ENCODE measurements at regions not wholly inside any gene's neighbourhood (a gene's known extent, or its start where the extent isn't known, plus 50 kb on each side); places are given as distances from the start of the nearest gene placed in this dataset.

DNA sequence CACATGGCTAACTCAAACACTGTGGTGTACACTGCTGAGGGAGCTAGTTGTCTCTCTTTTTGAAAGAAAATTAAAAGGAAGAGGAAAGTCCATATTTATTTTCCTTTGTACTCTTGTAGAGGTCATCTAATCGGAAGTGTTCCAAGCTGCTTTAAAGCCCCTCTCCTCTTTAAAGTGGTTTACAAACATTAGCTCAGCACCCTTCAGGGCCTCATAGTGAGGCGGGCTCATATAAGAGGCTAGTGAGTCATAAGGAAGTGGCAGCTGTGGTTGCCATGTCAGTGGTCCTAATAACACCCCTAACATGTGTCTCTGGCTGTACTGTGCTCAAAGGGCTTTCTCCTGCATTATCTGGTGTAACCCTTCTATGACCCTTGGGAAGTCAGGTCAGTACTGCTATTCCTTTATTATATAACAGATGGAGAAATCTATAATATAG, 104.4 kb upstream of the SERBP1 start:
- ChIA-PET CTCF (interaction anchor here (0.5 to 8.6 kb wide), 37 partner anchors 9 to 1279 kb away, joined by 3 to 159 read pairs (median 4); no protein-coding TSS in a partner anchor), POLR2A (interaction anchor here (1.0 to 2.5 kb wide), 2 partner anchors 150 to 227 kb away, joined by 4 to 13 read pairs; partner anchors contain the start of gene GADD45A)

DNA sequence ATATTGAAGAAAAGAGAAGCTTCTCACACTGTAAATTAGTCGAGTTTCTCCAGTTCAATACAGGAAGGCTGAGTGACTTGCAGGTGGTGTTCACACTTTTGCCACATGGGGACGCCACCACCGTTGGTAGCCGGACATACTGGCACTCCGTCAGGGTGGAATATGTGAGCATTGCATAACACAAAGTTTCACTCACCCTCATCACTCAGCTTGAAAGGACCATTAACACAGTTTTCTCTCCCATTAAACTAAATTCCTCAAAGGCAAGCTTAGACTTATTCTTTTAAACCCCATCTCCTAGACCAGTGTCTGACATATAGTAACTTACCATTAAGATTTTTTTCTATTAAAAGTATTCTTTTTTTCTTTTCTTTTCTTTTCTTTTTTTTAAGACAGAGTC, 105.3 kb upstream of the SERBP1 start:
- ChIA-PET CTCF (interaction anchor here (0.5 to 8.6 kb wide), 51 partner anchors 9 to 617 kb away, joined by 3 to 159 read pairs (median 4); no protein-coding TSS in a partner anchor), POLR2A (interaction anchor here (1.0 to 2.5 kb wide), 2 partner anchors 150 to 226 kb away, joined by 4 to 13 read pairs; partner anchors contain the start of gene GADD45A)
- Histone ChIP-seq H3K4me3 (ENCODE audit: low read depth, low read length) (no peak overlapping the region), H3K9me3 (ENCODE audit: control insufficient read depth, insufficient read depth, low read depth, low read length) (no peaks in the 10 kb centered on the region), H3K27ac (ENCODE audit: extremely low read depth, low read depth, low read length) (no peak overlapping the region), H3K4me1 (ENCODE audit: control insufficient read depth, insufficient read depth, low read length) (no peaks in the 10 kb centered on the region), H3K36me3 (ENCODE audit: control insufficient read depth in 2 of 2, insufficient read depth in 1 of 2, low read length in 2 of 2) (no peaks in the 10 kb centered on the region)
- TF ChIP-seq ZNF654 (tag by site-specific recombination; IDR thresholded peaks at IDR 0.05; ENCODE audit: low read depth) (peak; percentile 96), PRDM1 (tag by site-specific recombination; IDR thresholded peaks at IDR 0.05) (peak; percentile 83), ZNF202 (tag by site-specific recombination; IDR thresholded peaks at IDR 0.05; ENCODE audit: borderline replicate concordance) (no peak), ZNF366 (tag by site-specific recombination; conservative IDR thresholded peaks at IDR 0.05) (0 out of 2 replicates have a peak, but pooled peaks have one; percentile 10), SP7 (tag by site-specific recombination; IDR thresholded peaks at IDR 0.05) (peak; percentile 43; the same call in 1 of the 2 replicates), ELK4 (IDR thresholded peaks at IDR 0.05; ENCODE audit: borderline replicate concordance, low read depth, low read length) (no peak)
- TF ChIP-seq, protein P1, sequence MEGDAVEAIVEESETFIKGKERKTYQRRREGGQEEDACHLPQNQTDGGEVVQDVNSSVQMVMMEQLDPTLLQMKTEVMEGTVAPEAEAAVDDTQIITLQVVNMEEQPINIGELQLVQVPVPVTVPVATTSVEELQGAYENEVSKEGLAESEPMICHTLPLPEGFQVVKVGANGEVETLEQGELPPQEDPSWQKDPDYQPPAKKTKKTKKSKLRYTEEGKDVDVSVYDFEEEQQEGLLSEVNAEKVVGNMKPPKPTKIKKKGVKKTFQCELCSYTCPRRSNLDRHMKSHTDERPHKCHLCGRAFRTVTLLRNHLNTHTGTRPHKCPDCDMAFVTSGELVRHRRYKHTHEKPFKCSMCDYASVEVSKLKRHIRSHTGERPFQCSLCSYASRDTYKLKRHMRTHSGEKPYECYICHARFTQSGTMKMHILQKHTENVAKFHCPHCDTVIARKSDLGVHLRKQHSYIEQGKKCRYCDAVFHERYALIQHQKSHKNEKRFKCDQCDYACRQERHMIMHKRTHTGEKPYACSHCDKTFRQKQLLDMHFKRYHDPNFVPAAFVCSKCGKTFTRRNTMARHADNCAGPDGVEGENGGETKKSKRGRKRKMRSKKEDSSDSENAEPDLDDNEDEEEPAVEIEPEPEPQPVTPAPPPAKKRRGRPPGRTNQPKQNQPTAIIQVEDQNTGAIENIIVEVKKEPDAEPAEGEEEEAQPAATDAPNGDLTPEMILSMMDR (tag by site-specific recombination; IDR thresholded peaks at IDR 0.05) = peak; percentile 83

More for the DNA sequence above, 104.4 kb upstream of the SERBP1 start:
- Histone ChIP-seq H3K27ac (ENCODE audit: extremely low read depth, low read depth, low read length) (no peak overlapping the region), H3K36me3 (ENCODE audit: control insufficient read depth in 2 of 2, insufficient read depth in 1 of 2, low read length in 2 of 2) (no peaks in the 10 kb centered on the region), H3K4me1 (ENCODE audit: control insufficient read depth, insufficient read depth, low read length) (no peaks in the 10 kb centered on the region), H3K4me3 (ENCODE audit: low read depth, low read length) (no peak overlapping the region), H3K9me3 (ENCODE audit: control insufficient read depth, insufficient read depth, low read depth, low read length) (no peaks in the 10 kb centered on the region)
- TF ChIP-seq, protein P2, sequence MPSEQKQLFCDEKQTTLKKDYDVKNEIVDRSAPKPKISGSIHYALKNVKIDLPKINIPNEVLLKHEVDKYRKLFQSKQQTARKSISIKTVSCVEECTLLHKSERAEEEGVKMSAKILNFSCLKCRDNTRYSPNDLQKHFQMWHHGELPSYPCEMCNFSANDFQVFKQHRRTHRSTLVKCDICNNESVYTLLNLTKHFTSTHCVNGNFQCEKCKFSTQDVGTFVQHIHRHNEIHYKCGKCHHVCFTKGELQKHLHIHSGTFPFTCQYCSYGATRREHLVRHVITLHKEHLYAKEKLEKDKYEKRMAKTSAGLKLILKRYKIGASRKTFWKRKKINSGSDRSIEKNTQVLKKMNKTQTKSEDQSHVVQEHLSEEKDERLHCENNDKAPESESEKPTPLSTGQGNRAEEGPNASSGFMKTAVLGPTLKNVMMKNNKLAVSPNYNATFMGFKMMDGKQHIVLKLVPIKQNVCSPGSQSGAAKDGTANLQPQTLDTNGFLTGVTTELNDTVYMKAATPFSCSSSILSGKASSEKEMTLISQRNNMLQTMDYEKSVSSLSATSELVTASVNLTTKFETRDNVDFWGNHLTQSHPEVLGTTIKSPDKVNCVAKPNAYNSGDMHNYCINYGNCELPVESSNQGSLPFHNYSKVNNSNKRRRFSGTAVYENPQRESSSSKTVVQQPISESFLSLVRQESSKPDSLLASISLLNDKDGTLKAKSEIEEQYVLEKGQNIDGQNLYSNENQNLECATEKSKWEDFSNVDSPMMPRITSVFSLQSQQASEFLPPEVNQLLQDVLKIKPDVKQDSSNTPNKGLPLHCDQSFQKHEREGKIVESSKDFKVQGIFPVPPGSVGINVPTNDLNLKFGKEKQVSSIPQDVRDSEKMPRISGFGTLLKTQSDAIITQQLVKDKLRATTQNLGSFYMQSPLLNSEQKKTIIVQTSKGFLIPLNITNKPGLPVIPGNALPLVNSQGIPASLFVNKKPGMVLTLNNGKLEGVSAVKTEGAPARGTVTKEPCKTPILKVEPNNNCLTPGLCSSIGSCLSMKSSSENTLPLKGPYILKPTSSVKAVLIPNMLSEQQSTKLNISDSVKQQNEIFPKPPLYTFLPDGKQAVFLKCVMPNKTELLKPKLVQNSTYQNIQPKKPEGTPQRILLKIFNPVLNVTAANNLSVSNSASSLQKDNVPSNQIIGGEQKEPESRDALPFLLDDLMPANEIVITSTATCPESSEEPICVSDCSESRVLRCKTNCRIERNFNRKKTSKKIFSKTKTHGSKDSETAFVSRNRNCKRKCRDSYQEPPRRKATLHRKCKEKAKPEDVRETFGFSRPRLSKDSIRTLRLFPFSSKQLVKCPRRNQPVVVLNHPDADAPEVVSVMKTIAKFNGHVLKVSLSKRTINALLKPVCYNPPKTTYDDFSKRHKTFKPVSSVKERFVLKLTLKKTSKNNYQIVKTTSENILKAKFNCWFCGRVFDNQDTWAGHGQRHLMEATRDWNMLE (tag by site-specific recombination; conservative IDR thresholded peaks at IDR 0.05; ENCODE audit: low read depth) = no peak
- no peak for TF ChIP-seq ZNF404 (tag by site-specific recombination; IDR thresholded peaks at IDR 0.05)
- TF ChIP-seq ZNF335 (tag by site-specific recombination; conservative IDR thresholded peaks at IDR 0.05) = peak; percentile 24; the same call in 1 of the 2 replicates
- TF ChIP-seq, protein P3, sequence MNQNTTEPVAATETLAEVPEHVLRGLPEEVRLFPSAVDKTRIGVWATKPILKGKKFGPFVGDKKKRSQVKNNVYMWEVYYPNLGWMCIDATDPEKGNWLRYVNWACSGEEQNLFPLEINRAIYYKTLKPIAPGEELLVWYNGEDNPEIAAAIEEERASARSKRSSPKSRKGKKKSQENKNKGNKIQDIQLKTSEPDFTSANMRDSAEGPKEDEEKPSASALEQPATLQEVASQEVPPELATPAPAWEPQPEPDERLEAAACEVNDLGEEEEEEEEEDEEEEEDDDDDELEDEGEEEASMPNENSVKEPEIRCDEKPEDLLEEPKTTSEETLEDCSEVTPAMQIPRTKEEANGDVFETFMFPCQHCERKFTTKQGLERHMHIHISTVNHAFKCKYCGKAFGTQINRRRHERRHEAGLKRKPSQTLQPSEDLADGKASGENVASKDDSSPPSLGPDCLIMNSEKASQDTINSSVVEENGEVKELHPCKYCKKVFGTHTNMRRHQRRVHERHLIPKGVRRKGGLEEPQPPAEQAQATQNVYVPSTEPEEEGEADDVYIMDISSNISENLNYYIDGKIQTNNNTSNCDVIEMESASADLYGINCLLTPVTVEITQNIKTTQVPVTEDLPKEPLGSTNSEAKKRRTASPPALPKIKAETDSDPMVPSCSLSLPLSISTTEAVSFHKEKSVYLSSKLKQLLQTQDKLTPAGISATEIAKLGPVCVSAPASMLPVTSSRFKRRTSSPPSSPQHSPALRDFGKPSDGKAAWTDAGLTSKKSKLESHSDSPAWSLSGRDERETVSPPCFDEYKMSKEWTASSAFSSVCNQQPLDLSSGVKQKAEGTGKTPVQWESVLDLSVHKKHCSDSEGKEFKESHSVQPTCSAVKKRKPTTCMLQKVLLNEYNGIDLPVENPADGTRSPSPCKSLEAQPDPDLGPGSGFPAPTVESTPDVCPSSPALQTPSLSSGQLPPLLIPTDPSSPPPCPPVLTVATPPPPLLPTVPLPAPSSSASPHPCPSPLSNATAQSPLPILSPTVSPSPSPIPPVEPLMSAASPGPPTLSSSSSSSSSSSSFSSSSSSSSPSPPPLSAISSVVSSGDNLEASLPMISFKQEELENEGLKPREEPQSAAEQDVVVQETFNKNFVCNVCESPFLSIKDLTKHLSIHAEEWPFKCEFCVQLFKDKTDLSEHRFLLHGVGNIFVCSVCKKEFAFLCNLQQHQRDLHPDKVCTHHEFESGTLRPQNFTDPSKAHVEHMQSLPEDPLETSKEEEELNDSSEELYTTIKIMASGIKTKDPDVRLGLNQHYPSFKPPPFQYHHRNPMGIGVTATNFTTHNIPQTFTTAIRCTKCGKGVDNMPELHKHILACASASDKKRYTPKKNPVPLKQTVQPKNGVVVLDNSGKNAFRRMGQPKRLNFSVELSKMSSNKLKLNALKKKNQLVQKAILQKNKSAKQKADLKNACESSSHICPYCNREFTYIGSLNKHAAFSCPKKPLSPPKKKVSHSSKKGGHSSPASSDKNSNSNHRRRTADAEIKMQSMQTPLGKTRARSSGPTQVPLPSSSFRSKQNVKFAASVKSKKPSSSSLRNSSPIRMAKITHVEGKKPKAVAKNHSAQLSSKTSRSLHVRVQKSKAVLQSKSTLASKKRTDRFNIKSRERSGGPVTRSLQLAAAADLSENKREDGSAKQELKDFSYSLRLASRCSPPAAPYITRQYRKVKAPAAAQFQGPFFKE (tag by site-specific recombination; IDR thresholded peaks at IDR 0.05; ENCODE audit: borderline replicate concordance) = no peak
- 0 out of 2 replicates have a peak, but pooled peaks have one; percentile 10 for TF ChIP-seq ZBTB21 (tag by site-specific recombination; IDR thresholded peaks at IDR 0.05)
- TF ChIP-seq ZNF138 (tag by site-specific recombination; IDR thresholded peaks at IDR 0.05; ENCODE audit: borderline replicate concordance) = no peak
- peak; percentile 28; the same call in 1 of the 2 replicates for TF ChIP-seq SP7 (tag by site-specific recombination; IDR thresholded peaks at IDR 0.05)
- no peak for TF ChIP-seq ZNF211 (tag by site-specific recombination; IDR thresholded peaks at IDR 0.05; ENCODE audit: low read depth)
- no peak for TF ChIP-seq HOXD13 (CRISPR knock-in tag; IDR thresholded peaks at IDR 0.05; ENCODE audit: borderline replicate concordance)
- TF ChIP-seq ZNF10 (tag by site-specific recombination; IDR thresholded peaks at IDR 0.05) = no peak
- 0 out of 2 replicates have a peak, but pooled peaks have one; percentile 25 for TF ChIP-seq GLIS2 (tag by site-specific recombination; IDR thresholded peaks at IDR 0.05)

All from HEK293 (cell line).